ENCODE measurements at regions not wholly inside any gene's neighbourhood (a gene's known extent, or its start where the extent isn't known, plus 50 kb on each side); places are given as distances from the start of the nearest gene placed in this dataset.

- Histone ChIP-seq H3K4me1 (ENCODE audit: control insufficient read depth, insufficient read depth, low read length) (peaks cover 14% of the 10 kb centered on the region), H3K36me3 (ENCODE audit: control insufficient read depth, insufficient read depth, low read length) (no peaks in the 10 kb centered on the region), H3K9me3 (ENCODE audit: control insufficient read depth, insufficient read depth, low read length) (no peaks in the 10 kb centered on the region), H3K9ac (ENCODE audit: low read depth, low read length) (no peak overlapping the region), H3K4me3 (ENCODE audit: low read depth, low read length) (no peak overlapping the region), H3K27me3 (ENCODE audit: control insufficient read depth, insufficient read depth, low read length) (no peaks in the 10 kb centered on the region)
Measured at GRCh38 chr3:157752956-157753786, 250.0 kb upstream of the VEPH1 start.

- Histone ChIP-seq H3K9me3 (ENCODE audit: control insufficient read depth, insufficient read depth, low read length) (no peaks in the 10 kb centered on the region), H3K27me3 (ENCODE audit: control insufficient read depth, insufficient read depth, low read length) (no peaks in the 10 kb centered on the region), H3K4me3 (ENCODE audit: low read depth, low read length) (no peak overlapping the region), H3K36me3 (ENCODE audit: control insufficient read depth, insufficient read depth, low read length) (no peaks in the 10 kb centered on the region), H3K9ac (ENCODE audit: low read depth, low read length) (no peak overlapping the region), H3K4me1 (ENCODE audit: control insufficient read depth, insufficient read depth, low read length) (peaks cover 14% of the 10 kb centered on the region)
Measured at GRCh38 chr3:157752554-157752953, 249.3 kb upstream of the VEPH1 start.

GRCh38 chr3:157751386-157751785, 248.2 kb upstream of the VEPH1 start:
- no peaks in the 10 kb centered on the region for H3K9me3 ChIP-seq (ENCODE audit: control insufficient read depth, insufficient read depth, low read length)
- H3K4me3 ChIP-seq (ENCODE audit: low read depth, low read length): no peak overlapping the region
- H3K4me1 ChIP-seq (ENCODE audit: control insufficient read depth, insufficient read depth, low read length): peaks cover 14% of the 10 kb centered on the region
- no peak overlapping the region for H3K9ac ChIP-seq (ENCODE audit: low read depth, low read length)
- no peaks in the 10 kb centered on the region for H3K27me3 ChIP-seq (ENCODE audit: control insufficient read depth, insufficient read depth, low read length)
- H3K36me3 ChIP-seq (ENCODE audit: control insufficient read depth, insufficient read depth, low read length): no peaks in the 10 kb centered on the region

GRCh38 chr3:157746391-157746790, 243.2 kb upstream of the VEPH1 start:
- Histone ChIP-seq H3K4me1 (ENCODE audit: control insufficient read depth, insufficient read depth, low read length) (no peaks in the 10 kb centered on the region), H3K9me3 (ENCODE audit: control insufficient read depth, insufficient read depth, low read length) (no peaks in the 10 kb centered on the region), H3K9ac (ENCODE audit: low read depth, low read length) (no peak overlapping the region), H3K27me3 (ENCODE audit: control insufficient read depth, insufficient read depth, low read length) (no peaks in the 10 kb centered on the region), H3K4me3 (ENCODE audit: low read depth, low read length) (no peak overlapping the region), H3K36me3 (ENCODE audit: control insufficient read depth, insufficient read depth, low read length) (no peaks in the 10 kb centered on the region)

GRCh38 chr3:157741607-157742006, 238.4 kb upstream of the VEPH1 start:
- no peaks in the 10 kb centered on the region for H3K4me1 ChIP-seq (ENCODE audit: control insufficient read depth, insufficient read depth, low read length)
- no peaks in the 10 kb centered on the region for H3K9me3 ChIP-seq (ENCODE audit: control insufficient read depth, insufficient read depth, low read length)
- no peak overlapping the region for H3K9ac ChIP-seq (ENCODE audit: low read depth, low read length)

GRCh38 chr3:157738441-157738840, 235.2 kb upstream of the VEPH1 start:
- Histone ChIP-seq H3K9me3 (ENCODE audit: control insufficient read depth, insufficient read depth, low read length) (no peaks in the 10 kb centered on the region), H3K36me3 (ENCODE audit: control insufficient read depth, insufficient read depth, low read length) (no peaks in the 10 kb centered on the region), H3K4me3 (ENCODE audit: low read depth, low read length) (no peak overlapping the region), H3K9ac (ENCODE audit: low read depth, low read length) (no peak overlapping the region), H3K27me3 (ENCODE audit: control insufficient read depth, insufficient read depth, low read length) (no peaks in the 10 kb centered on the region), H3K4me1 (ENCODE audit: control insufficient read depth, insufficient read depth, low read length) (no peaks in the 10 kb centered on the region)

More at GRCh38 chr3:157741607-157742006, 238.4 kb upstream of the VEPH1 start:
- Histone ChIP-seq H3K27me3 (ENCODE audit: control insufficient read depth, insufficient read depth, low read length) (no peaks in the 10 kb centered on the region), H3K4me3 (ENCODE audit: low read depth, low read length) (no peak overlapping the region), H3K36me3 (ENCODE audit: control insufficient read depth, insufficient read depth, low read length) (no peaks in the 10 kb centered on the region)

GRCh38 chr3:157718800-157719199, 215.6 kb upstream of the VEPH1 start:
- Histone ChIP-seq H3K27me3 (ENCODE audit: control insufficient read depth, insufficient read depth, low read length) (no peaks in the 10 kb centered on the region), H3K4me3 (ENCODE audit: low read depth, low read length) (no peak overlapping the region), H3K36me3 (ENCODE audit: control insufficient read depth, insufficient read depth, low read length) (no peaks in the 10 kb centered on the region), H3K9ac (ENCODE audit: low read depth, low read length) (no peak overlapping the region), H3K4me1 (ENCODE audit: control insufficient read depth, insufficient read depth, low read length) (no peaks in the 10 kb centered on the region), H3K9me3 (ENCODE audit: control insufficient read depth, insufficient read depth, low read length) (no peaks in the 10 kb centered on the region)

GRCh38 chr3:157713101-157713500, 209.9 kb upstream of the VEPH1 start:
- H3K9me3 ChIP-seq (ENCODE audit: control insufficient read depth, insufficient read depth, low read length): no peaks in the 10 kb centered on the region
- H3K27me3 ChIP-seq (ENCODE audit: control insufficient read depth, insufficient read depth, low read length): no peaks in the 10 kb centered on the region

GRCh38 chr3:157705258-157705657, 202.0 kb upstream of the VEPH1 start:
- no peaks in the 10 kb centered on the region for H3K36me3 ChIP-seq (ENCODE audit: control insufficient read depth, insufficient read depth, low read length)
- H3K4me3 ChIP-seq (ENCODE audit: low read depth, low read length): no peak overlapping the region
- no peaks in the 10 kb centered on the region for H3K4me1 ChIP-seq (ENCODE audit: control insufficient read depth, insufficient read depth, low read length)
- no peaks in the 10 kb centered on the region for H3K27me3 ChIP-seq (ENCODE audit: control insufficient read depth, insufficient read depth, low read length)
- H3K9ac ChIP-seq (ENCODE audit: low read depth, low read length): no peak overlapping the region
- H3K9me3 ChIP-seq (ENCODE audit: control insufficient read depth, insufficient read depth, low read length): no peaks in the 10 kb centered on the region

More at GRCh38 chr3:157713101-157713500, 209.9 kb upstream of the VEPH1 start:
- Histone ChIP-seq H3K4me1 (ENCODE audit: control insufficient read depth, insufficient read depth, low read length) (no peaks in the 10 kb centered on the region), H3K4me3 (ENCODE audit: low read depth, low read length) (no peak overlapping the region), H3K9ac (ENCODE audit: low read depth, low read length) (no peak overlapping the region), H3K36me3 (ENCODE audit: control insufficient read depth, insufficient read depth, low read length) (no peaks in the 10 kb centered on the region)

GRCh38 chr3:157700405-157700804, 197.2 kb upstream of the VEPH1 start:
- H3K36me3 ChIP-seq (ENCODE audit: control insufficient read depth, insufficient read depth, low read length): no peaks in the 10 kb centered on the region
- no peaks in the 10 kb centered on the region for H3K4me1 ChIP-seq (ENCODE audit: control insufficient read depth, insufficient read depth, low read length)
- no peak overlapping the region for H3K9ac ChIP-seq (ENCODE audit: low read depth, low read length)
- H3K27me3 ChIP-seq (ENCODE audit: control insufficient read depth, insufficient read depth, low read length): no peaks in the 10 kb centered on the region
- no peaks in the 10 kb centered on the region for H3K9me3 ChIP-seq (ENCODE audit: control insufficient read depth, insufficient read depth, low read length)
- H3K4me3 ChIP-seq (ENCODE audit: low read depth, low read length): no peak overlapping the region

GRCh38 chr3:157695586-157695985, 192.4 kb upstream of the VEPH1 start:
- no peaks in the 10 kb centered on the region for H3K36me3 ChIP-seq (ENCODE audit: control insufficient read depth, insufficient read depth, low read length)
- no peak overlapping the region for H3K9ac ChIP-seq (ENCODE audit: low read depth, low read length)
- no peak overlapping the region for H3K4me3 ChIP-seq (ENCODE audit: low read depth, low read length)
- H3K4me1 ChIP-seq (ENCODE audit: control insufficient read depth, insufficient read depth, low read length): no peaks in the 10 kb centered on the region
- H3K9me3 ChIP-seq (ENCODE audit: control insufficient read depth, insufficient read depth, low read length): no peaks in the 10 kb centered on the region
- H3K27me3 ChIP-seq (ENCODE audit: control insufficient read depth, insufficient read depth, low read length): no peaks in the 10 kb centered on the region

GRCh38 chr3:157695103-157695502, 191.9 kb upstream of the VEPH1 start:
- no peaks in the 10 kb centered on the region for H3K27me3 ChIP-seq (ENCODE audit: control insufficient read depth, insufficient read depth, low read length)
- no peaks in the 10 kb centered on the region for H3K9me3 ChIP-seq (ENCODE audit: control insufficient read depth, insufficient read depth, low read length)
- H3K9ac ChIP-seq (ENCODE audit: low read depth, low read length): no peak overlapping the region
- no peaks in the 10 kb centered on the region for H3K36me3 ChIP-seq (ENCODE audit: control insufficient read depth, insufficient read depth, low read length)
- H3K4me3 ChIP-seq (ENCODE audit: low read depth, low read length): no peak overlapping the region
- no peaks in the 10 kb centered on the region for H3K4me1 ChIP-seq (ENCODE audit: control insufficient read depth, insufficient read depth, low read length)

Data from iPS-15b (cell line).